NCI-H2029 treated with DMSO at 0.1 percent for 48 hours (cell line): ENCODE measurements at regions not wholly inside any gene's neighbourhood (a gene's known extent, or its start where the extent isn't known, plus 50 kb on each side); places are given as distances from the start of the nearest gene placed in this dataset.
"Not testable (repeated sequence)": the region's sequence is repeated elsewhere in the genome, so short reads cannot be mapped to it uniquely, and the experiment has no call there.

Experiments
- DNase-seq: peaks from one replicate; lab custom pipeline; 2025; lab: John Stamatoyannopoulos, UW

DNA sequence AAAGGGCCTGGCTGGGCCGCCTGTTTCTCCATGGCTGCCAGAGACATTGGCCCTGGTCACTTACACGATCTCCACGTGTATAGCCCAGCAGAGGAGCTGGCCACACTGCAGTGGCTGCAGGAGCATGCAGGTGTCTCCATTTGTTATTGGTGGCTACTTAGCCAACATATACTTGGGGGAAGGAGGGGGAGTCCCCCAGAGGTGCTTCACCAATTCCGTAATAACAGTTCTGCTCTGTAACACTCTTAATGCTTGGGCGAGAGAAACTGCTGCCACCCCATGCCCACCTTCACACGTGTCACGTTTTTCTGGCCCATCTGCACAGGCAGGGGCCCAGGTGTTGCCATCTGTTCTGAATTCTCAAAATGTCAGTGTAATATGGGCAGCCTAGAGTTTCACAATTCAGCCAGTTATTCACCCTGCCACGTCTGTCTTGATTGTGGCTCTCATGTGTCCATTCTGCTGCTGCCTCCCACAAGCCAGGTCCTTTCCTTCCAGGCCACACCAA is 353.5 kb downstream of the BCL2L11 start:
- DNase-seq = not testable (repeated sequence)

DNA sequence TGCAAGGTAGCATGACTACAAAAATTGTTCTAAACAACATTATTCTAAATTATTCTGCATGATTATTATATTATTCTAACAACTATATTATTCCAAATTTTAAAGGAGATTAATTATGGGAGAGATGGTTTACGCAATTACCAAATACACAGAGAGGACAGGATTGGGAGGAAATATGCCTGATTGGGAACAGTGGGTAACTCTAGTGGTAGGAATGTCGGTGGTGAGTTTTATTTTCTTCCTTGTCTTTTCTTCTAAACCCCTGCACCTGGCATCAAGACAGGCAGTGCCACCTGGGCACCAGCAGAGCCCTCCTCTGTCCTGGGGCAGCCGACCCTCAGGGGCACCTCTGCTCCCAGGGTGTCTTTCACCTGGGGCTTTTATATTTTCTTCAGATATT is 357.6 kb downstream of the BCL2L11 start:
- DNase-seq = not testable (repeated sequence)

DNA sequence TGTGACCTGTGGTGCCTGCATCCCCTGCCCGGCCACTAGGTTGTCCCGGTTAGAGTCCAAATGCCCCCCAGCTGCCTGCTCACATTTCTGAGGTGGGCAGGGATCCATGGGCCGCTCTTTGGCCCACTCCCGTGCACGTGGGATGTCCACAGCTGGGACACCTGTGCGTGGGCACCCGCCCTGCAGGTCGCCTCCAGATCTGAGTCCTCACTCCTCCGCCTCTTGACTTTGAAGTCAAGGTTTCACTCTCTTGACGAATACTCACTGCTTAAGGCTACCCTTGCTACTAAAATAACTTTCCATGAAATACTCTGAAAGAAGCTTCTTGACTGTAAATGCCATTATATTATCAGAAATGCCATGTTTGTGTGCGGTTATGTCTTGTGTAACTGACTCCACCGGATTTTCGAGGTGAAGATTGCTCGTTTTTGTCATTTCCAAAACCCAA is 358.2 kb downstream of the BCL2L11 start:
- not testable (repeated sequence) for DNase-seq

DNA sequence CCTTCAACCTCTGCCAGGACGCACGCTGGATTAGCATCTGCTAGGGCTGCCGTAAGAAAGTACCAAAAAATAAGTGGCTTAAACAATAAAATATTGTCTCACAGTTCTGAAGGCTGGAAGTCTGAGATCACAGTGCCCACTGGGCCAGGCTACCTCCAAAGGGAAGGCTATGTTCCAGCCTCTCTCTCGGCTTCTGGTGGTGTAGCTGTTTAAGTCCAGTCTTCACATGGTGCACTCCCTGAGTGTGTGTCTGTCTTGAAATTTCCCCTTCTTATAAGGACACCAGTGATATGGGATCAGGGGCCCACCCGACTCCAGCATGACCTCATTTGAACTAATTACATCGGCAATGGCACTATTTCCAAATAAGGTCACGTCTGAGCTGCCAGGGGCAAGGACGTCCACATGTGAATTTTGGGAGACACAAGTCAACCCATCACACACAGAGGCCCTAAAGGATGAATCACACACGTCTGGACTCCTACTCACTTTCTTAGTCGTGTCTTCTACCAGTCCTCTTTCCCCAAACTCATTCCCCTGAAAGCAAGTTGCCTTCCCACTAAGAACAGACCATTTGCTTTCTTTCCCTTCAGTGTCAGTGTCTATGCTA is 359.4 kb downstream of the BCL2L11 start:
- DNase-seq = not testable (repeated sequence)

DNA sequence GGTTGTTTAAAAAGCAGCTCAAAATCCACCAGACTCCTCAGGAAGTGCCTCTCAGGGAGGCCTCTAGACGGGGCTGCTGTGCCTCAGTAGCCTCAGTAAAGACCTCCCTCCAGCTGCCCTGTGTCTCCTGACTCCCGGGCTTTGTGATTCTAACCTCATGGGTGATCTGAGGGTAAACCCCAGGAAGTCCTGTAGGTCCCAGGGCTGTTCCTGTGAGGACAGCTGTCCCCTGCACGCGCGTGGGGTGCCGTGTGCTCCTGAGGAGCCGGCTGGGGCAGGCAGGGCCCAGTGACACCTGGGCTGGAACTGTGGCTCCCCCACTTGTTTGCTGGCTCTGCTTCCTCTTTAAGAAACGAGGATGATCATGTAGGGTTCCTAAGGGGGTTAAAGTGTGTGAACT is 359.9 kb downstream of the BCL2L11 start:
- not testable (repeated sequence) for DNase-seq

DNA sequence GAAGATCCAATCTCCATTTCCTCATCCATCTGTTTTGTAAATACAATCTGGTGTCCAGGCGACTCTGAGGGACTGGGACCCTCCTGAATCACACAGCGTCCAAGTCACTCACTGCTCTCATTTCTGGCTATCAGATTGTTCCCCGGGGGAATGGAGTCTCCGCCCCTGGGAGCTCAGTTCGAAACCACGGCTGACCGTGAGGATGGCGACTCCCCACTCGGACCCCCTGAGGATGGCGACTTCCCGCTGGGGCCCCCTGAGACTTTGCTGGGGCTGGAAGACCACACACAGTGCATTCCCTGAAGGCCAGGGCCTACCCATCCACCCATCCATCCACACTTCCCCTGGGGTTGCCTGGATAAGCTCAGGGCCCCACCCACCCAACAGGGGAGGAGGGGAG is 360.5 kb downstream of the BCL2L11 start:
- not testable (repeated sequence) for DNase-seq

DNA sequence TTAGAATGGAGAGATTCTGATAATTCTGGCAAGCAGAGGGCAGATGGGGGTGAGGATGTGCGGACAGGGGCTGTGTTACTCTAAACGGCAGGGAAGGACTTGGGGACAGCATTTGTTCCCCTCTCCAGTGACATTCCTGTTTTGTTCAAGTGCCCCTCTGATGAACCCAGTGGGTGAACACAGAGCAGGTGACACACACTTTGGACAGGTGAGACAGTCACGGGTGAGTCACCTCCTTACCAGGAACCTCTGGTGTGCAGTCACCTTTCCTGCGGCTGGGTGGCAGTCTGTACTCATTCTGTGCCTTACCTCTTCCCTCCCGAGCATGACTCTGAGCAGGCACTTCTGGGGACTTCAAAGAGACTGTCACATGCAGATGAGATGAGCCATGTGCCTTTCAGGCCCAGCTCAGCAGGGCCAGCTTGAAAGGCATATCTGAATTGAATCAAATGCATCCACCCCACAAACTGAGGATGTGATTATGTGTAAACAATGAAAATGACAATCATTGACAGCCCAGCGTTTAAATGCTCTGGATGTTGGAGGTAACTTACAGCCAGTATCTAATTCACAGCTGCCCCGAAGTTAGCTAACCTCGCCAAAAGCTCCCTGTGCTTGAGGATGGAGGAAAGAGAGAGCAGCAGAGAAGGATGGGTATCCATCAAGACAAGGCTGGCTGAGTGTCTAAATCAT is 362.4 kb downstream of the BCL2L11 start:
- not testable (repeated sequence) for DNase-seq

DNA sequence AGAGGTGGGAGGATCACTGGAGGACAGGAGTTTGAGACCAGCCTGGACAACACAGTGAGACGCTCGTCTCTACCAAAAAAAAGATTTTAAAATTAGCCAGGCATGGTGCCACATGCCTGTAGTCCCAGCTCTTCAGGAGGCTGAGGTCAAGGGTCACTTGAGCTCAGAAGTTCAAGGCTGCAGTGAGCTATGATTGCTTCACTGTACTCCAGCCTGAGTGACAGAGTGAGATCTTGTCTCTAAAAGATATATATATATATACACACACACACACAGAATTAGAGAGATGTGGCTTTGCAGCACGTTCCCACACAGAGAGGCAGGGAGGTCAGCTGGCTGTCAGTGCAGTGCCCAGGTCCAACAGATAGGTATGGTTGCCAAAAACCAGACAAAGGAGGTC is 363.4 kb downstream of the BCL2L11 start:
- not testable (repeated sequence) for DNase-seq

DNA sequence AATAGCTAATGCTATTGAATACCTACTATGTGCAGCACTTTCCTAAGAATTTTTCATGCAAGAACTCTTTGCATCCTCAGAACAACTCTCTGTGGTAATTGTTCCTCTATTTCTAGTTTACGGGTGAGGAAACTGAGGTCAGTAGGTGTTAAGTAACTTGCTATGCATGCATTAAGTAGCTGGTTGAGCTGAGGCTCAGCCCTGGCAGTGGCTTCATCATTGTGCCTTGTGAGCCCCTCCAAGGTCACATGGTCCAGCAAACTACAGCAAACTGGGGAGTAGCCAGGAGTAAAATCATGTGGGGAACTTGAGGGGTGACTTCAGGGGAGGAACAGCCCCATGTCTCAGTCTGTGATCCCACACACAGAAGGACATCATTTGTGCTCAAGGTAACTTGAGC is 365.2 kb downstream of the BCL2L11 start:
- DNase-seq = not testable (repeated sequence)

DNA sequence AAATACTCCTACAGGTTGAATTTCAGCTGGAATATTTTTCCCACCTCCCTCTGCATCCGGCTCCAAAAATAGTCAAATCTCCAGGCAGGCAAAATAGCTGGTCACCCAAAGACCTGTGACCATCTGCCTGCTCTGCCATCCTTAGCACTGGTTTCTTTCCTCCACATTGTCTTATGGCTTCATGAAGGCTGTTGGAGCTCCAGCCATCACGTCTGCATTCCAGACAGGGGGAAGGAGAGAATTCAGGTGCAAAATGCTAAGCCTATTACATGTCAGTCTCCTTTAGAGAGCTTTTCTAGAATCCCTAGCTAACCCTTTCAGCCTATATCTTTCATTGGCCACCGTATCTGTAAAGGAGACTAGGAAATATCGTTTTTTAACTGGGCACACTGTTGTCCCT is 367.7 kb downstream of the BCL2L11 start:
- DNase-seq = not testable (repeated sequence)

DNA sequence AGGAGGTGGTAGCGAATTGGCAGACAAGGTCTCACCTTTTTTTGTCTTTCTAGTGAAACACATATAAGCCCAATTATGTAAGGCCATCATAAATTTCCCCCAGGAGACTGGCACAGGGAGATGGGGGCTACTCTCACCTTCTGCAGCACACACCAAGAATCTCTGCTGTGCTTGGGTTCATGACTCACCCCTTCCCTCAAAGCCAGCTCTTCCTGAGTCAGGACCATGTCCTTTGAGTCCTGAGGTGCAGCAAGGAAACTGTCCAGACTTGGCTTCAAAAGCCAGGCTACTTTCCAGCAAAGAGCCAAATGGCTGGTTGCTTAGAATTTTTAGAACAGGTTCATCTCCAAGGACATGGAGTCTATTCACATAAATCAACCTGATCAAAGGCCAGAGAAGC is 368.7 kb downstream of the BCL2L11 start:
- DNase-seq = not testable (repeated sequence)

DNA sequence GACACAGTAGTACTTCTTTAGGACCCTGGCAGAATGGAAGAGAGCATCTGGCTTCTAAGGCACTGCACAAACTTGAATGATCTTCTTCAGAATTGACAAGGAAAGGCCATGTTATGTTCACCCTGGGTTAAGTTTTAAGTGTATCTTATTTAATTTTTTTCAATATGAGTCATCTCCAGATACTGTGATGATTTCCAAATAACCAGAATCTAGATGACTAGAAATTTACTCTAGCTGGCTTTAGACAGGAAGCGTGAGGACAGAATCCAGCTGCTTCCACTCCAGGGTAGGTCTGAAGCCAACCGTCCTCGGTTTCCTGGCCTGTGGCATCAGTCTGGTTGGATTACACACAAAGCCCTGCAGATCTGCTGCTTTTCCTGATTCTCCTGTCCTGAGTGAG is 370.5 kb downstream of the BCL2L11 start:
- DNase-seq = not testable (repeated sequence)

DNA sequence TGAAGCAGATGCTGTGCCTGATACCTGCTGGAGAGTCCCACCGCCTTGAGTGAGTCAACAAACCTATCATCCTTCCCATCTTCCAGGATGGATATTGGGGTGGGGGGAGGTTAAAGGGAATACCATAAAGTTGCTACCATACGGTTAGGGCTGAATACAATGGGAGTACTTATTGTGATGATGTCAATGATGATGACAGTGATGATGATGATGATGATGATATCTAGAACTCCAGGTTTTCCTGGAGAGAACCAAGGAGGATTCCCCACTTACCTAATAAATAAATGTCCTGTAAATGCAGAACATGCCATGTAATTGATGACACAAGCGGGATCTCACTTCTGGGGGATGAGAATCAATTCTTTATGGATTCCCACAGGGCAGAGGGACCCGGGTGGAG is 370.9 kb downstream of the BCL2L11 start:
- DNase-seq = not testable (repeated sequence)

DNA sequence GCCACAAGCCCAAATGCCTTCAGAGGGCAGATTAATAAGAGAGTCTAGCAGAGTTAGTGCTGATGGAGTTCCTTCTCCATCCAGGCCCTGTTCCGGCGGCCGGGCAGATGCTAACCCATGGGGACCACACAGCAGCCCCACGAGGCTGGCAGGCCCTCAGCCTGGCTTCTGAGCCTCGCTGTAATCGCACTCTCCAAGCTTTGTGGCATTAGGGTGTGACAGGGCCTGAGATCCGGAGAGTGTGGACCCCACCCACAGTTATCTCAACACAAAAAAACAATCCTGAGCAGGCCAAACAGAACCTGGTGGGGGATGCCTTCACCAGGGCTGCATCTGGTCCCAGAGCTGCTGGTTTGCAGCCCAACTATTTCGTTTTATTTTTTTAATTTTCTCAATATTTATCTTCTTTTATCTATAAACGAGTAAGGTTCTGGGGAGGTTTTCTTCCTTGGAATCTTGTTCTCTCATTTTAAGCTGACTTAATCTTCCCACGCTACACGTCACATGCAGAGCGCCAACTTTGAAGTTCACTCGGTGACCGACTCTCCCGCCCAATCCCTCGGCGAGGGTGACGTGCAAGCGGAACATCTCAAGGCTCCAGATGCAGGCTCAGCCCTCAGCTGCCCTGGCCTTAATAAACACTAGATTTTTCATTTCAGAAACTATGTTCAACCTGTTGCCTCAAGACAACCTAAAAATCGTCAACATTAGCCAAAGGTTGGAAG is 372.4 kb downstream of the BCL2L11 start:
- DNase-seq = not testable (repeated sequence)

DNA sequence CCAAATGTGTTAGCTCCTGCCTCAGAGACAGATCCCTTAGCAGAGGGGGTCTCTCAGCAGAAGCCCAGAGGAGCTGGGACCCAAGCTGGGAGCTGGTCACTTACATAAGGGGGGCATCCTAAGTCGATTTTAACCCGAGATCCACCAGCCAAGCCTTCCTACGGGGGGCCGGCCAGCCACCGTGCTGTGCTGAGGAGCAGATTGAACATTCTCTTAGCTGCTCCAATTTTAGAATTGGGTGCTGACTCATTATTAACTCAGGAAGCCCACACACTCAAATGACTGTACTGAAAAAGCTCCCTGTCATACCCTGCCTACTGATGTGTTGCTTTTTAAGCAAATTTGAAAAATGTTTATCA is 373.0 kb downstream of the BCL2L11 start:
- not testable (repeated sequence) for DNase-seq

DNA sequence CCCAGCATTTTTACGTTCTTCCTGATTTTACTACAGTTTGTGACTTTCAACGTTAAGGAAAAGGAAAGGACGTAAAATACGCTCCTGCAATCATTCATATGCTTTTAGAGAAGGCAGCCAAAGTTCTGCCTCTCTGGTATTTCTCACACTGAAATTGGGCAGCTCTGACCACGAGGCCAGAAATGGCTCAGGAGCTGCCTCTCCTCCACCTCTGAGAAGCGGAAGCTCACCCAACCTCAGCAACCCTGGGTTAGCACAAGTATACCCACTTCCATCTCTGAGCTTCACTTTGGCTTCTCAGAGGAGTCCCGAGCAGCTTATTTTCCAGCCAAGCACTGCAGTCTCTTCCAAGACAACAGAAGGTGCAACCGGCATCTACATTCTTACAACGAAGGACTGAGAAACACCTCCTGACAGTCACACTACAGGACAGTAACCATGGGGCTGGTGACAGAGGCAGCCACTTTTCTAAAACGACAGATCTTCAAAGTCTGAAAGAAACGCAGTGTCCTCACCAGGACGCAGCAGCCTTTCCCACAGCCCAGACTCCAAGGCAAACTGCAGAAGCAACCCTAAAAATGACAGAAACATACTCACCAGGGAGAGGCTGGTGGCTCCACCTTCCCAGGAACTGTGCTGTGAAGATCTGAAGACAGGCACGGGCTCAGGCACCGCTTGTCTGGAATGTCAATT is 373.7 kb downstream of the BCL2L11 start:
- DNase-seq = not testable (repeated sequence)

DNA sequence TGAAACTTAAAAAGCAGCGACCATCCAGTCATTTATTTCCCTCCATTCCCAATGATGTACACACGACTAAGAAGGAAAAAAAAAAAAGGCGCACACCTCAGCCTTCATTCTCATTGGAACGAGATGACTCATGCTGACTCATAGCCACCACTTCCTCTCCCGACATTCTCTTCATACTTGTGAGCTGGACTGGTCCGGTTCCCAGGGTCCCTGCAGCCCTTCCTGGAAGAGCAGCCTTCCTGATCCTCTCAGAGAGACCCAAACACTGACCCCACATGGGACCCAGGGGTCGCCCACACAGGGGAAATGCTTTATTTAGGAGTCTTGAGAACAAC is 374.2 kb downstream of the BCL2L11 start:
- DNase-seq = not testable (repeated sequence)

DNA sequence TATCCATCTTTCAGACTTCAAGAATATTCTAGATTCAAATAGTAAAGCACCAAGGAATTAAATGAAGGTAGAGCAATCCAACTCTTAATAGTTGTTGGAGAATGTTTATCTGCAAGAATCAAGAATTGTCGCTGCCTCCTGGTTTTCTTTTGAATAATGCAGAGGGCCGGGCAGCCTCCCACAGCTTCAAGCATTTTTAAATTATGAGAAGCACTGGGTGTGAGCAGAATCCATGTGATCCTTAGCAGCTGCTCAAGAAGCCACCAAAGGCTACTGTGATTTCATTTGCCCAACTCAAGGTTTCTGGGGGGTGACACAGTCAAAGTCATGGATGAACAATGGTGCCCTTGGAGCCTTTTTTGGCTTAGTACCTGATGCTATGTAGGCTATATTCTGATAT is 374.9 kb downstream of the BCL2L11 start:
- not testable (repeated sequence) for DNase-seq

DNA sequence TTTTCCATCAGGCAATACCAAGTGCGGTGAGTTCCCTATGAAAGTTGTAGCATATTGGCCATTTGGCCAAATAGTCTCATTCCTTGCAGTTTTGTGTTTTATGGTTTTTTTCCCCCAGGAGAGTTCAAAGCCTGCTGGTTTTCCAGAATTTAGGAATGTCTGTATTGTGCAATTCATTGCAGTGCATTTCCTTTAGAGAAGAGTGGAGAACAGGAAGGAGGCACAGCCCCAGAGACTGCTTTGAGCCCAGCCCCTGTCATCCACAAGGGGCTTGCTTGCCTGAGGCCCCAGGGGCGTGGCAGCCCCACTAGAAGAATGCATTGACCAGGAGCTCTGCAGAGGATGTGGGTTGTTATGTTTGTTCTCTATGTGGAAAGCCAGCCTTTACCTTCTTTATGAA is 375.5 kb downstream of the BCL2L11 start:
- not testable (repeated sequence) for DNase-seq

DNA sequence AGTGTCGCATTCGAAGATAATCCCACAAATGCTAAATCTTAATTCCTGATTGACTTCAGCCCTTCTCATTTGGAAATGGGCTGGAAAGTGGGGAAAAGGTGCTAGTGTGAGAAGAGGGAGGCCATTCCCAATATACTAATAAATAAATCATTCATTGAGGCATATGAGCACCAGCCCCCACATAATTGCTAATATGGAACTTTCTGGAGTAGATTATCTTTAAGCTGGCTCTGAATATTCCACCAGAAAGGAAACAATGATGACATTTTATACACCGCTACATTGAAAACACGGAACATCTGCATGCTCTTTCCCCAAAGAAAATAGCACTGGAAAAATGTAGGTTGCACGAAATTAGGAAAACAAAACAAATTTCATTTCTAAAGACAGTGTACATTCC is 376.1 kb downstream of the BCL2L11 start:
- DNase-seq = not testable (repeated sequence)

DNA sequence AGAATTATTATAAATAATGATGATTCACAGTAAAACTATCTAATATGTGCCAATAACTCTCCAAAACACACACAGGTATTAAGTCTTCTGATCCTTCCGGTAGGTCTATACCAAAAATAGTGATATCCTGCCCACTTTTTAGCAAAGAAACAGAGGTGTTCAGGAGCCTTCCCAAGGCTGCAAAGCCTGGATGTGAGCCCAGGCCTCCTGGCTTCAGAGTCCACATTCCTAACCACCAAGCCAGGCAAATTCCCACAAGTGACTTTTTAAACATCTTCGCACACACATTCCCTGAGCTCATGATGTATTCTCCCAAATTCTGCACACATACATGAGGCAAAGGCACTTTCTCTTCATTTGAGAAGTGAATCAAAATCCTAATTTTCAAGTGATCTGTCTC is 376.6 kb downstream of the BCL2L11 start:
- DNase-seq = not testable (repeated sequence)

DNA sequence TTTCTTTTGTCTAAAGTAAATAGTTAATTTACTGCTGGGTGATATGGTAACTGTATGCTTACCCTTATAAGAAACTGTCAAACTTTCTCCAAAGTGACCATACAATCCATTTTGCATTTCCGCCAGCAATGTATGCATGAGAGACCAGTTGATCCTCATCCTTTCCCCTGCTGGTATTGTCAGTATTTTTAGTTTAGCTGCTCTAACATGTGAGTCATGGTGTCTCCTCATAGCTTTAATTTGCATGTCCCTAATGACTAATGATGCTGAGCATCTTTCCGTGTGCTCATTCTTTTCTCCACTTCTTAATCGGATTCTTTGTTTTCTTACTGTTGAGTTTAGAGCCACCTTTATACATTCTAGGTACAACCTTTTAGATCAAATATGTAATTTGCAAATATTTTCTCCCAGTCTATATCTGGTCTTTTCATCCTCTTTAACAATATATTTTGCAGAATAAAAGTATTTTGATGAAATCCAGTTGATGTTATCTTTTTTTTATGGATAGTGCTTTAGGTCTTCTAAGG is 379.9 kb downstream of the BCL2L11 start:
- not testable (repeated sequence) for DNase-seq
